IMR-90 (cell line): ENCODE measurements at regions not wholly inside any gene's neighbourhood (a gene's known extent, or its start where the extent isn't known, plus 50 kb on each side); places are given as distances from the start of the nearest gene placed in this dataset.

Experiments used
- ATAC-seq: fragments of 200-7000 bp; cut with Tn5 transposase; 2 replicates; pipeline ENCODE4 v1.9.1; 2020; ENCODE audit warnings: low read depth, mild to moderate bottlenecking, moderate library complexity
- BruUV-seq: library from RNA; stranded (reverse); fragments of 400-500 nt; replicated peaks from 2 replicates; lab custom pipeline; 2021; lab: Mats Ljungman, UMichigan
- CTCF ChIA-PET: fragments of 300-600 bp; formaldehyde crosslinking; extraction: SDS; loops from one replicate; lab custom pipeline; 2021; ENCODE audit warnings: antibody characterized with exemption; lab: Yijun Ruan, JAX
- POLR2A ChIA-PET: fragments of 300-600 bp; sonication (Branson Sonifier 250); formaldehyde crosslinking; loops from one replicate; lab custom pipeline; 2022; ENCODE audit warnings: antibody characterized with exemption; ENCODE audit not compliant: unreplicated experiment; lab: Charles Lee
- DNase-seq: peaks from one replicate; pipeline ENCODE4 v3.0.0; 2013
- H2AFZ ChIP-seq: replicated peaks from 2 replicates; pipeline ENCODE3; 2013; ENCODE audit warnings: low read length, mild to moderate bottlenecking; ENCODE audit not compliant: poor library complexity
- H2AK5ac ChIP-seq: 2 replicates; pipeline ENCODE4 v1.6.1; 2013; ENCODE audit warnings: low read depth, low read length, inconsistent platforms
- H2AK9ac ChIP-seq: replicated peaks from 2 replicates; pipeline ENCODE3; 2013; ENCODE audit warnings: mild to moderate bottlenecking, low read depth, low read length, moderate library complexity; ENCODE audit not compliant: poor library complexity
- H2BK120ac ChIP-seq: 2 replicates; pipeline ENCODE4 v1.6.1; 2013; ENCODE audit warnings: low read depth, low read length, inconsistent platforms
- H2BK15ac ChIP-seq: 3 replicates; pipeline ENCODE4 v1.6.1; 2013; ENCODE audit warnings: low read depth, low read length, inconsistent platforms
- H2BK20ac ChIP-seq: 2 replicates; pipeline ENCODE4 v1.6.1; 2013; ENCODE audit warnings: low read depth, mild to moderate bottlenecking, inconsistent platforms, low read length, moderate library complexity
- H2BK5ac ChIP-seq: 2 replicates; pipeline ENCODE4 v1.6.1; 2013; ENCODE audit warnings: mild to moderate bottlenecking, low read depth, low read length, inconsistent platforms; ENCODE audit not compliant: poor library complexity, severe bottlenecking
- H3K14ac ChIP-seq: replicated peaks from 2 replicates; pipeline ENCODE4 v1.6.1; 2013; ENCODE audit warnings: low read depth, low read length, inconsistent platforms
- H3K18ac ChIP-seq: 2 replicates; pipeline ENCODE4 v1.6.1; 2013; ENCODE audit warnings: low read depth, low read length, control low read depth
- H3K23ac ChIP-seq: 2 replicates; pipeline ENCODE4 v1.6.1; 2013; ENCODE audit warnings: low read depth, low read length, inconsistent platforms
- H3K27ac ChIP-seq: 2 replicates; pipeline ENCODE4 v1.5.1; 2013; ENCODE audit warnings: mild to moderate bottlenecking, control low read depth, low read length; ENCODE audit not compliant: insufficient read depth
- H3K27me3 ChIP-seq: 2 replicates; pipeline ENCODE4 v1.6.1; 2013; ENCODE audit warnings: low read length; ENCODE audit not compliant: control insufficient read depth, insufficient read depth
- H3K36me3 ChIP-seq: 2 replicates; pipeline ENCODE4 v1.6.1; 2013; ENCODE audit warnings: low read length, mixed read lengths; ENCODE audit not compliant: control insufficient read depth, insufficient read depth
- H3K4ac ChIP-seq: 2 replicates; pipeline ENCODE4 v1.6.1; 2013; ENCODE audit warnings: low read depth, low read length, inconsistent platforms
- H3K4me1 ChIP-seq: 2 replicates; pipeline ENCODE4 v1.6.1; 2013; ENCODE audit warnings: low read length, mixed read lengths; ENCODE audit not compliant: control insufficient read depth, insufficient read depth
- H3K4me2 ChIP-seq: 2 replicates; pipeline ENCODE4 v1.6.1; 2013; ENCODE audit warnings: low read depth, mild to moderate bottlenecking, control low read depth, low read length, moderate library complexity
- H3K4me3 ChIP-seq: 2 replicates; pipeline ENCODE4 v1.5.1; 2013; ENCODE audit warnings: low read depth, mild to moderate bottlenecking, control low read depth, low read length, moderate library complexity; ENCODE audit not compliant: insufficient read depth
- H3K56ac ChIP-seq: 2 replicates; pipeline ENCODE4 v1.6.1; 2013; ENCODE audit warnings: low read length, inconsistent platforms; ENCODE audit not compliant: insufficient read depth; ENCODE audit errors: extremely low read depth
- H3K79me1 ChIP-seq, 2 experiments: 2 replicates each; pipeline ENCODE4 v1.6.1; 2013; ENCODE audit warnings: low read length in 2 of 2, inconsistent platforms in 1 of 2, low read depth in 1 of 2
- H3K9ac ChIP-seq: 2 replicates; pipeline ENCODE4 v1.6.1; 2013; ENCODE audit warnings: low read depth, low read length, control low read depth
- H3K9me1 ChIP-seq: 2 replicates; pipeline ENCODE4 v1.6.1; 2013; ENCODE audit warnings: low read length, inconsistent platforms; ENCODE audit not compliant: insufficient read depth
- H3K9me3 ChIP-seq: 2 replicates; pipeline ENCODE4 v1.6.1; 2013; ENCODE audit warnings: low read length; ENCODE audit not compliant: control insufficient read depth, insufficient read depth
- H4K20me1 ChIP-seq: 2 replicates; pipeline ENCODE4 v1.6.1; 2013; ENCODE audit warnings: low read length, inconsistent platforms; ENCODE audit not compliant: insufficient read depth
- H4K5ac ChIP-seq: 2 replicates; pipeline ENCODE4 v1.6.1; 2013; ENCODE audit warnings: mild to moderate bottlenecking, low read depth, low read length, control low read depth
- H4K8ac ChIP-seq, 2 experiments: 2 replicates each; pipeline ENCODE4 v1.6.1; 2013; ENCODE audit warnings: low read depth in 2 of 2, low read length in 2 of 2, control low read depth in 1 of 2, inconsistent platforms in 1 of 2
- H4K91ac ChIP-seq: 2 replicates; pipeline ENCODE4 v1.6.1; 2013; ENCODE audit warnings: low read depth, low read length, inconsistent platforms; ENCODE audit not compliant: insufficient read depth
- CEBPB ChIP-seq: IDR thresholded peaks from 2 replicates; pipeline ENCODE4 v1.6.1; 2012; ENCODE audit warnings: low read depth, low read length, improper control_type of control experiment
- WGBS, 2 experiments: methylation state at CpG; one replicate each; pipeline versions ENCODE4 v1.1.5 to v1.1.7; 2013; ENCODE audit warnings: missing lambda C conversion rate in 2 of 2; ENCODE audit not compliant: insufficient read length in 1 of 2; ENCODE audit errors: extremely low coverage in 2 of 2; 5-methylcytosine and 5-hydroxymethylcytosine counted together
- dilution Hi-C: fragments of 300-500 bp; cut with HindIII; formaldehyde crosslinking; loops from one replicate; pipeline ENCODE4 v1.14.3; 2018; ENCODE audit warnings: low sequenced_read_pairs; ENCODE audit not compliant: unreplicated experiment
- in situ Hi-C: fragments of 300-500 bp; cut with MboI; formaldehyde crosslinking; loops from 3 replicates; pipeline ENCODE4 v1.14.3; 2019; ENCODE audit warnings: low sequenced_read_pairs, inconsistent platforms, mixed read lengths
- intact Hi-C: fragments of 100-400 bp; cut with micrococcal nuclease; formaldehyde crosslinking; loops from 2 replicates; pipeline ENCODE4 v1.10.0; 2022
- TF ChIP-seq, protein P1 (sequence below): fragments of 150-350 bp; IDR thresholded peaks from 2 replicates; pipeline ENCODE4 v1.6.1; 2017; ENCODE audit warnings: mild to moderate bottlenecking, antibody characterized with exemption, low read length, low read depth
- TF ChIP-seq, protein P2 (sequence below): fragments of 150-350 bp; IDR thresholded peaks from 2 replicates; pipeline ENCODE4 v1.6.1; 2016; ENCODE audit warnings: low read depth, mild to moderate bottlenecking, low read length, moderate library complexity, borderline replicate concordance

DNA sequence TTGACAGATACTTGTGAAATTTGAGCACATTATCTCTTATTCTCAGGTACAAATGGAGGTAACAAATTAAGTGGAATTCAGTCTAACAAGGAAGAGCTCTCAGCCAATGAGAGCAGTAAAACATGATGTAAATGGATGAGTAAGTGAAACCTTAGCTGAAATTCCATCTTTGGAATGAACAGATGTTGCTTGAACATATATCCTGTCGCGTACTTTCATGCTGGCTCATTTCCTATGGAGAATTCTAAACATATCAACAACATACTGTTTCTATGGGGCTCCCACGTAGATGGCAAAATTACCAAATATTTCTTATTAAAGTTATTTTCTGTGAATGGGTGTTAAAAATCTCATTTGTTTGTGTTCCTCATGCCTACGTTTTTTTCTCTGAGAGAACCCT is 256.3 kb upstream of the LINC00305 start:
- H2BK120ac ChIP-seq, result no peak overlapping the region
- H3K23ac ChIP-seq, result no peak overlapping the region
- no peak overlapping the region for H4K8ac ChIP-seq
- no peak overlapping the region for H3K18ac ChIP-seq
- H3K4me1 ChIP-seq, result no peaks in the 10 kb centered on the region
- DNase-seq (peak; percentile 16), ATAC-seq (no peak)
- POLR2A ChIA-PET, result no interaction called here
- intact Hi-C loops, result no loop called here
- no peak overlapping the region for H4K5ac ChIP-seq
- no peaks in the 10 kb centered on the region for H4K20me1 ChIP-seq
- no peaks in the 10 kb centered on the region for H3K79me1 ChIP-seq
- H3K27ac ChIP-seq, result no peak overlapping the region
- dilution Hi-C loops, result no loop called here
- no peak overlapping the region for H3K4me3 ChIP-seq
- H3K4ac ChIP-seq, result no peak overlapping the region
- no peak overlapping the region for H2BK20ac ChIP-seq
- no peak overlapping the region for H2BK5ac ChIP-seq
- WGBS, 2 experiments, result no CpG with 5 or more reads among the region's 4 CpGs
- no peak overlapping the region for H2AK9ac ChIP-seq
- H3K27me3 ChIP-seq, result no peaks in the 10 kb centered on the region
- H3K9ac ChIP-seq, result no peak overlapping the region
- H3K56ac ChIP-seq, result no peak overlapping the region
- no TSS peak for BruUV-seq
- no peak overlapping the region for H2AK5ac ChIP-seq
- CTCF ChIA-PET, result no interaction called here
- H3K9me3 ChIP-seq, result no peaks in the 10 kb centered on the region; the same call in 1 of the 2 replicates
- in situ Hi-C loops, result no loop called here
- no peaks in the 10 kb centered on the region for H3K9me1 ChIP-seq
- no peak overlapping the region for H4K91ac ChIP-seq
- H3K36me3 ChIP-seq, result no peaks in the 10 kb centered on the region
- no peak overlapping the region for H3K4me2 ChIP-seq
- TF ChIP-seq, protein P1, sequence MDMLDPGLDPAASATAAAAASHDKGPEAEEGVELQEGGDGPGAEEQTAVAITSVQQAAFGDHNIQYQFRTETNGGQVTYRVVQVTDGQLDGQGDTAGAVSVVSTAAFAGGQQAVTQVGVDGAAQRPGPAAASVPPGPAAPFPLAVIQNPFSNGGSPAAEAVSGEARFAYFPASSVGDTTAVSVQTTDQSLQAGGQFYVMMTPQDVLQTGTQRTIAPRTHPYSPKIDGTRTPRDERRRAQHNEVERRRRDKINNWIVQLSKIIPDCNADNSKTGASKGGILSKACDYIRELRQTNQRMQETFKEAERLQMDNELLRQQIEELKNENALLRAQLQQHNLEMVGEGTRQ, result no peak
- TF ChIP-seq CEBPB, result no peak
- TF ChIP-seq, protein P2, sequence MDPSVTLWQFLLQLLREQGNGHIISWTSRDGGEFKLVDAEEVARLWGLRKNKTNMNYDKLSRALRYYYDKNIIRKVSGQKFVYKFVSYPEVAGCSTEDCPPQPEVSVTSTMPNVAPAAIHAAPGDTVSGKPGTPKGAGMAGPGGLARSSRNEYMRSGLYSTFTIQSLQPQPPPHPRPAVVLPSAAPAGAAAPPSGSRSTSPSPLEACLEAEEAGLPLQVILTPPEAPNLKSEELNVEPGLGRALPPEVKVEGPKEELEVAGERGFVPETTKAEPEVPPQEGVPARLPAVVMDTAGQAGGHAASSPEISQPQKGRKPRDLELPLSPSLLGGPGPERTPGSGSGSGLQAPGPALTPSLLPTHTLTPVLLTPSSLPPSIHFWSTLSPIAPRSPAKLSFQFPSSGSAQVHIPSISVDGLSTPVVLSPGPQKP, result no peak
- no peak overlapping the region for H2BK15ac ChIP-seq
- no peak overlapping the region for H3K14ac ChIP-seq
- no peak overlapping the region for H2AFZ ChIP-seq
